ENCODE measurements at regions not wholly inside any gene's neighbourhood (a gene's known extent, or its start where the extent isn't known, plus 50 kb on each side); places are given as distances from the start of the nearest gene placed in this dataset.
A peak's percentile ranks its signal among the peaks of the same experiment; 100 is the strongest.

DNA sequence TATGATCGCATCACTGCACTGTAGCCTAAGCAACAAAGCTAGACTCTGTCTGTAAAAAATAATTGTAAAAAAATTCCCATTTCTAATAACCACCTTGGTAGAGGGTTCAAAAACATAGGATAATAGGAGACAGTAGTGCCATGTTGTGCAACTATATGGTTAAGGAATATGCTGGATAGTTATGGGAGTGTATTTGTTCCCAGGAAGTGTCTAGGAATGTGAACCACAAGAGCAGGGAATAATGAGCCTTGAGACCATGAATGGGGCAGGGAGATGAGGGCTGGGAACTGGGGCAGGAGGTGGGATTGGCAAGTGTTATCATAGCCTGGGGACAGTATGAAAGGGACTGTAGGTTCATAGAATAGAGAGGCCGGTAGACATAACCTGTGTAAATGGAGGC lies 50.4 kb downstream of the RUSC2 start:
- Histone ChIP-seq H3K4me1 (ENCODE audit: control insufficient read depth, insufficient read depth, low read length) (peaks cover 32% of the 10 kb centered on the region), H3K36me3 (ENCODE audit: control insufficient read depth, insufficient read depth, low read length) (peaks cover 1% of the 10 kb centered on the region), H3K27me3 (ENCODE audit: control insufficient read depth, insufficient read depth, low read length) (no peaks in the 10 kb centered on the region), H3K9ac (ENCODE audit: low read length) (no peak overlapping the region), H3K4me3 (ENCODE audit: low read length) (peak overlapping the region; percentile 29), H3K27ac (ENCODE audit: low read depth, low read length) (peak overlapping the region; percentile 41)

DNA sequence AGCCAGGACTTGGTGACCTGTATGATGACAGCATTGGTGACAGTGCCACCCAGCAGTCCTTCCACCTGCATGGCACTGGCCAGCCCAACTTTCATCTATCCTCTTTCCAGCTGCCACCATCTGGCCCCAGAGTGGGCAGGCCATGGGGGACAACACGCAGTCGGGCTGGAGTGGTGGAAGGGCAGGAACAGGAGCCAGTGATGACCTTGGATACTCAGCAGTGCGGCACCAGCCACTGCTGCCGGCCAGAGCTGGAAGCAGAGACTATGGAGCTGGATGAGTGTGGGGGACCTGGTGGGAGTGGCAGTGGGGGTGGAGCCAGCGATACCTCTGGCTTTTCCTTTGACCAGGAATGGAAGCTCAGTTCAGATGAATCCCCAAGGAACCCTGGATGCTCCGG lies 56.9 kb downstream of the RUSC2 start:
- Histone ChIP-seq H3K27me3 (ENCODE audit: control insufficient read depth, insufficient read depth, low read length) (no peaks in the 10 kb centered on the region), H3K36me3 (ENCODE audit: control insufficient read depth, insufficient read depth, low read length) (peaks cover 18% of the 10 kb centered on the region), H3K4me1 (ENCODE audit: control insufficient read depth, insufficient read depth, low read length) (peaks cover 7% of the 10 kb centered on the region), H3K27ac (ENCODE audit: low read depth, low read length) (no peak overlapping the region), H3K4me3 (ENCODE audit: low read length) (no peak overlapping the region), H3K9ac (ENCODE audit: low read length) (no peak overlapping the region)

DNA sequence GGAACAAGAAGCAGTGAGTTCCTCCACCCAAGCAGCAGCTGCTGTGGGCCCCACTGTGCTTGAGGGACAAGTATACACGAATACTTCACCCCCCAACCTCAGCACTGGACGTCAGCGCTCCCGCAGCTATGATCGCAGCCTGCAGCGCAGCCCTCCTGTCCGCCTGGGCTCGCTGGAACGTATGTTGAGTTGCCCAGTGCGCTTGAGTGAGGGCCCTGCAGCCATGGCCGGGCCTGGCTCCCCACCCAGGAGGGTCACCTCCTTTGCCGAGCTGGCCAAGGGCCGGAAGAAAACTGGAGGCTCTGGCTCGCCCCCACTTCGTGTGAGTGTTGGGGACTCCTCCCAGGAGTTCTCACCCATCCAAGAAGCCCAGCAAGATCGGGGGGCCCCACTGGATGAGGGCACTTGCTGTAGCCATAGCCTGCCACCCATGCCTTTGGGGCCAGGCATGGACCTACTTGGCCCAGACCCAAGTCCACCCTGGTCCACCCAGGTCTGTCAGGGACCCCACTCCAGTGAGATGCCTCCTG lies 57.1 kb upstream of the TESK1 start:
- Histone ChIP-seq H3K9ac (ENCODE audit: low read length) (no peak overlapping the region), H3K4me3 (ENCODE audit: low read length) (no peak overlapping the region), H3K27me3 (ENCODE audit: control insufficient read depth, insufficient read depth, low read length) (no peaks in the 10 kb centered on the region), H3K4me1 (ENCODE audit: control insufficient read depth, insufficient read depth, low read length) (peaks cover 12% of the 10 kb centered on the region), H3K27ac (ENCODE audit: low read depth, low read length) (no peak overlapping the region), H3K36me3 (ENCODE audit: control insufficient read depth, insufficient read depth, low read length) (peaks cover 18% of the 10 kb centered on the region)

DNA sequence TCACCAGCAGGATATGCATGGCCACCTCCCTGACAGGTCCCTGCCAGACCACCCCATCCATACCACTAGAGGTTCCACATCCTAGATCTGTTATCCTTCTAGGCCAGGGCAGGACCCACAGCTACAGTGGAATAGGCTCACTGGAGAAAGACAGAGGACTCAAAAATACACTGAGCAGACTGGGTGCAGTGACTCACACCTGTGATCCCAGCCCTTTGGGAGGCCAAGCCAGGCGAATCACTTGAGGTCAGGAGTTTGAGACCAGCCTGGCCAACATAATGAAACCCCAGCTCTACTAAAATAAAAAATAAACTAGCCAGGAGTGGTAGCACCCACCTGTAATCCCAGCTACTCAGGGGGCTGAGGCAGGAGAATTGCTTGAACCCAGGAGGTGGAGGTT lies 56.5 kb upstream of the TESK1 start:
- H3K4me1 ChIP-seq (ENCODE audit: control insufficient read depth, insufficient read depth, low read length): peaks cover 18% of the 10 kb centered on the region
- H3K27me3 ChIP-seq (ENCODE audit: control insufficient read depth, insufficient read depth, low read length): no peaks in the 10 kb centered on the region
- H3K4me3 ChIP-seq (ENCODE audit: low read length): no peak overlapping the region
- H3K9ac ChIP-seq (ENCODE audit: low read length): no peak overlapping the region
- H3K27ac ChIP-seq (ENCODE audit: low read depth, low read length): no peak overlapping the region
- H3K36me3 ChIP-seq (ENCODE audit: control insufficient read depth, insufficient read depth, low read length): peaks cover 18% of the 10 kb centered on the region

DNA sequence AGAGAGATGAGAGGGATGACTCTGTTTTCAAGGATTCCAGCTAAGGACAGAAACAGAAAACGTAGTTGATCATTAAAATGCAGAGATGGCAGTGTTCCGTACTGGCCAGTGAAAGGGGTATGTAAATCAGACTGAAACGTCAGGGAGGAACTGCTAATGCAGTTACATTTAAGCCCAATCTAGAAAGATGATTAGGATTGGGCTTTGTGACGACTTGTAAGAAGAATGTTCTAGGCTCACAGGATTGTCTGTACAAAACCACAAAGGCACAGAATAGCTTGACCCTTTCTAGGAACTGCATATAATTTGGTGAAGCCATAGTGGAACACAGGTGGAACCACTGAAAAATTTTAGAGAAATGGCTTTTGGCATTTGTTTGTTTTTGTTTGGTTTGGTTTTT lies 55.6 kb upstream of the TESK1 start:
- Histone ChIP-seq H3K27me3 (ENCODE audit: control insufficient read depth, insufficient read depth, low read length) (no peaks in the 10 kb centered on the region), H3K4me3 (ENCODE audit: low read length) (no peak overlapping the region), H3K9ac (ENCODE audit: low read length) (no peak overlapping the region), H3K36me3 (ENCODE audit: control insufficient read depth, insufficient read depth, low read length) (peaks cover 18% of the 10 kb centered on the region), H3K4me1 (ENCODE audit: control insufficient read depth, insufficient read depth, low read length) (peaks cover 23% of the 10 kb centered on the region), H3K27ac (ENCODE audit: low read depth, low read length) (no peak overlapping the region)

DNA sequence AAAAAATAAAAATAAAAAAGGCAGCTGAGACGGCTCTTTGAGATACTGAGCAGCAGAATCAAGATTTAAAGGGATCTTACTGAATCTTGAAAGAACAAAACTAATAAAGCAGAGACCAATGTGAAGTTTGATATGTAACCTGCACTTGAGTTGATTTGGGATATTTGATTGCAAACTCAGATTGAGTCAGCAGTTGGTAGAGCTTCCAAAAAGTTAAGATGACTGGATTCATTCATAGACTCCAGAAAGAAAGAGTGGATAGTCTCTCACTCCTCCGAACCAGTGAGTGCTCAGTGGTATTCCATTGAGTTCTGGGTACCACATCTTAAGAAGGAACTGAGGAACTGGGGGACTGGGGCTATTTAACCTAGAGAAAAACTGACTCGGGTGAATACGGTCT lies 52.7 kb upstream of the TESK1 start:
- H3K9ac ChIP-seq (ENCODE audit: low read length): no peak overlapping the region
- H3K27ac ChIP-seq (ENCODE audit: low read depth, low read length): peak overlapping the region; percentile 81
- peaks cover 20% of the 10 kb centered on the region for H3K4me1 ChIP-seq (ENCODE audit: control insufficient read depth, insufficient read depth, low read length)
- H3K36me3 ChIP-seq (ENCODE audit: control insufficient read depth, insufficient read depth, low read length): peaks cover 30% of the 10 kb centered on the region
- H3K4me3 ChIP-seq (ENCODE audit: low read length): no peak overlapping the region
- H3K27me3 ChIP-seq (ENCODE audit: control insufficient read depth, insufficient read depth, low read length): no peaks in the 10 kb centered on the region

DNA sequence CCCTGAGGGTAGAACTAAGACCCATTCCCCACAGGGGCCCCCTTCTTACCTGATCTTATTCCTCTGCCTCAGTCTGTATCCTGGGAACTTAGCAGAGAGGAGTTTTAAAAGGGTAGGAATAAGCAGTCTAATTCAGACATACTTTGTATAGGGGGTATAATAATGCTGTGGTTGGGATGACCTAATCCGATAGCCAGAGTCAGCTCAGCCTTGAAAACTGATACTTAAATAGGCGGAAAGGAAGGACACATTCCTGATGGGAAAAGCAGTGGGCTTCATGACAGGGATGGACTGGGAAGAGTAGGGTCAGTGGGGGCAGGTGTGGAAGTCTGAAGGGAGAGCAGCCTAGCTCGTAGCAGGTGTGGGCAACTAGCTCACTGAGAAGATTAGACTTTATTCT lies 52.2 kb upstream of the TESK1 start:
- H3K27ac ChIP-seq (ENCODE audit: low read depth, low read length): peak overlapping the region; percentile 81
- H3K4me1 ChIP-seq (ENCODE audit: control insufficient read depth, insufficient read depth, low read length): peaks cover 20% of the 10 kb centered on the region
- peaks cover 26% of the 10 kb centered on the region for H3K36me3 ChIP-seq (ENCODE audit: control insufficient read depth, insufficient read depth, low read length)
- no peaks in the 10 kb centered on the region for H3K27me3 ChIP-seq (ENCODE audit: control insufficient read depth, insufficient read depth, low read length)
- no peak overlapping the region for H3K4me3 ChIP-seq (ENCODE audit: low read length)
- H3K9ac ChIP-seq (ENCODE audit: low read length): no peak overlapping the region

DNA sequence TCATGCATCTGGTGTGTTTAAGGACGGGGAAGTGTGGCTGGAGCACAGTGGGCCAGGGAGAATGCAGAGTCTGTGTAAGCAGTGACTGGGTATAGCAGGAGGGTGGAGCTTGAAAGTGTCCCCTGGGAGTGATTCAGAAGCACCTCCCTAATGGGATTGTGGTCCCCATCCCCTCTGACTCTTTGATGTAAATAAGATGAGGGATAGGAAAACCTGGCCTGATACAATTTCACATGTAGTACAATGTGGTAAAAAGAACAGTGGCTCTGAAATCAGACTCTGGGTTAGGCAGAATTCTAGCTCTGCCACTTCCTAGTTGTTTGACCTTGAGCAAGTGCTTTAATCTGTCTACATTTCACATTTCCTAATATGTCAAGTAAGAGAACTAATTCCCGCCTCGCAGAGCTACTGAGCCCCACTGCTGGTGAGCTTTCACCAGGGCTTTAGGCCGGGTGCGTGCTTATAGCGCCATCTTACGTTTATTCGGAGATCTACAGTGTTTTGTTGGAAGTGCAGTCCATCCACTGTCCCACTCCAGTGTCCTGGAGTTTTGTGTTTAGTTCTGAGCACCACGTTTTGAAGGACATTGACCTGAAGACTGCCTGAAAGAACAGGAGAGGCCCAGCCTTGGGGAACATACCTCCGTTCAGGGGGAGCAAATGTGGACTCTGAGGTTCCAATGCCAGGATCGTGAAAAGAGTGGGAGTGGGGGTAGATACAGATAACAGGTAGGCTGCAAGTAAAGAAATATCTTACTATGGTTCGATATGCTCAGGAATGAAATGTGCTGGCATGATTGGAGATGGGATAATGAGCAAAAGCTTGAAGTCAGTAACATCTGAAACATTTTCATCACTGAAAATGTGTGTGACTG lies 51.2 kb upstream of the TESK1 start:
- no peak overlapping the region for H3K4me3 ChIP-seq (ENCODE audit: low read length)
- no peaks in the 10 kb centered on the region for H3K27me3 ChIP-seq (ENCODE audit: control insufficient read depth, insufficient read depth, low read length)
- H3K9ac ChIP-seq (ENCODE audit: low read length): no peak overlapping the region
- H3K4me1 ChIP-seq (ENCODE audit: control insufficient read depth, insufficient read depth, low read length): peaks cover 20% of the 10 kb centered on the region
- H3K27ac ChIP-seq (ENCODE audit: low read depth, low read length): peak overlapping the region; percentile 81
- H3K36me3 ChIP-seq (ENCODE audit: control insufficient read depth, insufficient read depth, low read length): peaks cover 24% of the 10 kb centered on the region

DNA sequence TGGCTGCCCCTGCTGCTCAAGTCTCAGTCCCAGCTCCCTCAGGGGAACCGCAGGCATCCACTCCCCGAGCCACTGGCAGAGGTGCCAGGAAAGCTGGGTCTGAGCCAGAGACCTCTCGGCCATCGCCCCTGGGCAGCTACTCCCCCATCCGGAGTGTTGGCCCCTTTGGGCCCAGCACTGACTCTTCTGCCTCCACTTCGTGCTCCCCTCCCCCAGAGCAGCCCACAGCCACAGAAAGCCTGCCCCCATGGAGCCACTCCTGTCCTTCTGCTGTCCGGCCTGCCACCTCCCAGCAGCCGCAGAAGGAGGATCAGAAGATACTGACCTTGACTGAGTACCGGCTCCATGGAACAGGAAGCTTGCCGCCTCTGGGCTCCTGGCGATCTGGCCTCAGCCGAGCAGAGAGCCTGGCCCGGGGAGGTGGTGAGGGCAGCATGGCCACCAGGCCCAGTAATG lies 49.8 kb upstream of the TESK1 start:
- Histone ChIP-seq H3K36me3 (ENCODE audit: control insufficient read depth, insufficient read depth, low read length) (peaks cover 27% of the 10 kb centered on the region), H3K9ac (ENCODE audit: low read length) (no peak overlapping the region), H3K27me3 (ENCODE audit: control insufficient read depth, insufficient read depth, low read length) (no peaks in the 10 kb centered on the region), H3K4me1 (ENCODE audit: control insufficient read depth, insufficient read depth, low read length) (peaks cover 20% of the 10 kb centered on the region), H3K27ac (ENCODE audit: low read depth, low read length) (no peak overlapping the region), H3K4me3 (ENCODE audit: low read length) (no peak overlapping the region)
